ENCODE measurements at regions not wholly inside any gene's neighbourhood (a gene's known extent, or its start where the extent isn't known, plus 50 kb on each side); places are given as distances from the start of the nearest gene placed in this dataset.
"Not testable (repeated sequence)": the region's sequence is repeated elsewhere in the genome, so short reads cannot be mapped to it uniquely, and the experiment has no call there.

DNA sequence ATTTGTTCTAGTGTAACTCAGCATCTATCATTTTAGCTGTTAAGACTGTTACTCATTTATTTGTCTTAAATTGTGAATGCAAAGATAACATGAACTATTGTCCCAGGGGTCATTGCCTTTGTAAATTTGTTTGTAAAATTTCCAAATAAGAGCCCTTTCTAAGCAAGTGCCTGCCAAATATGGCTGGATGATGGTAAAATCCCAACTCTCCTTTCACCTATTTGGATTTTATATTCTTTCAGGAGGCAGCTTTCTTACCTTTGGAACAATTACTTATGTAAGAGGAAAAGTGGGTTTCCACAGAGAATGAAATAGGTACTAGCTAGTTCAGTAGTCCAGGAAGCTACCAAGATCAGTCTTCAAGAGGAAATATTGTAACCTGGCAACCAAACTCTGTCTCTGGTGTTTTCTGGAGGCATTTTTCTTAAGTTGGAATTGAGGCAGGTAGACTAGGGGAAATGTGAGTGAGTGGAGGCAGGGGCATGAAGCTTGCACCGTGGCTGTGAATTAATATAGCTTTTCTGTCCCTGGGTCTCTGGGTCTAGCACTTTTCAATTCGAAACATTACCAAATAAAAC, 88.5 kb upstream of the XIST start:
- H3K4me3 ChIP-seq (ENCODE audit: low read depth, low read length), result no peak overlapping the region
- in situ Hi-C loops (cut with HindIII; ENCODE audit: low sequenced_read_pairs), result no loop called here
- DNase-seq (ENCODE audit: low read depth), result no peak
- TF ChIP-seq, protein P1, sequence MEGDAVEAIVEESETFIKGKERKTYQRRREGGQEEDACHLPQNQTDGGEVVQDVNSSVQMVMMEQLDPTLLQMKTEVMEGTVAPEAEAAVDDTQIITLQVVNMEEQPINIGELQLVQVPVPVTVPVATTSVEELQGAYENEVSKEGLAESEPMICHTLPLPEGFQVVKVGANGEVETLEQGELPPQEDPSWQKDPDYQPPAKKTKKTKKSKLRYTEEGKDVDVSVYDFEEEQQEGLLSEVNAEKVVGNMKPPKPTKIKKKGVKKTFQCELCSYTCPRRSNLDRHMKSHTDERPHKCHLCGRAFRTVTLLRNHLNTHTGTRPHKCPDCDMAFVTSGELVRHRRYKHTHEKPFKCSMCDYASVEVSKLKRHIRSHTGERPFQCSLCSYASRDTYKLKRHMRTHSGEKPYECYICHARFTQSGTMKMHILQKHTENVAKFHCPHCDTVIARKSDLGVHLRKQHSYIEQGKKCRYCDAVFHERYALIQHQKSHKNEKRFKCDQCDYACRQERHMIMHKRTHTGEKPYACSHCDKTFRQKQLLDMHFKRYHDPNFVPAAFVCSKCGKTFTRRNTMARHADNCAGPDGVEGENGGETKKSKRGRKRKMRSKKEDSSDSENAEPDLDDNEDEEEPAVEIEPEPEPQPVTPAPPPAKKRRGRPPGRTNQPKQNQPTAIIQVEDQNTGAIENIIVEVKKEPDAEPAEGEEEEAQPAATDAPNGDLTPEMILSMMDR (IDR thresholded peaks at IDR 0.05; ENCODE audit: low read depth, low read length, missing control alignments), result no peak

DNA sequence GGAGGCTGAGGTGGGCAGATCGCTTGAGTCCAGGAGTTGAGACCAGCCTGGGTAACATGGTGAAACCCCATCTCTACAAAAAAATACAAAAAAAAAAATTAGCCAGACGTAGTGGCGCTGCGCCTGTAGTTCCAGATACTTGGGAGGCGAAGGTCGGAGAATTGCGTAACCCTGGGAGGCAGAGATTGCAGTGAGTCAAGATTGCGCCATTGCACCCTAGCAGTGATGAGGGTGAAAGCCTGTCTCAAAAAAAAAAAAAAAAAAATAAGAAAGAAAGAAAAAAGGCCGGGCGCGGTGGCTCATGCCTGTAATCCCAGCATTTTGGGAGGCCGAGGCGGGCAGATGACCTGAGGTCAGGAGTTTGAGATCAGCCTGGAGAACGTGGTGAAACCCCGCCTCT, 85.3 kb upstream of the XIST start:
- DNase-seq (ENCODE audit: low read depth); H3K4me3 ChIP-seq (ENCODE audit: low read depth, low read length); in situ Hi-C loops (cut with HindIII; ENCODE audit: low sequenced_read_pairs): not testable (repeated sequence)

GRCh38 chrX:73932522-73932921, 80.0 kb upstream of the XIST start:
- TF ChIP-seq, protein P1 (IDR thresholded peaks at IDR 0.05; ENCODE audit: low read depth, low read length, missing control alignments), result no peak
- no peak for DNase-seq (ENCODE audit: low read depth)
- in situ Hi-C loops (cut with HindIII; ENCODE audit: low sequenced_read_pairs), result no loop called here
- H3K4me3 ChIP-seq (ENCODE audit: low read depth, low read length), result no peak overlapping the region

- DNase-seq (ENCODE audit: low read depth), result no peak
- no peak overlapping the region for H3K4me3 ChIP-seq (ENCODE audit: low read depth, low read length)
- TF ChIP-seq, protein P1 (IDR thresholded peaks at IDR 0.05; ENCODE audit: low read depth, low read length, missing control alignments), result no peak
- in situ Hi-C loops (cut with HindIII; ENCODE audit: low sequenced_read_pairs), result no loop called here
Measured at GRCh38 chrX:73930300-73930699, 77.8 kb upstream of the XIST start.

DNA sequence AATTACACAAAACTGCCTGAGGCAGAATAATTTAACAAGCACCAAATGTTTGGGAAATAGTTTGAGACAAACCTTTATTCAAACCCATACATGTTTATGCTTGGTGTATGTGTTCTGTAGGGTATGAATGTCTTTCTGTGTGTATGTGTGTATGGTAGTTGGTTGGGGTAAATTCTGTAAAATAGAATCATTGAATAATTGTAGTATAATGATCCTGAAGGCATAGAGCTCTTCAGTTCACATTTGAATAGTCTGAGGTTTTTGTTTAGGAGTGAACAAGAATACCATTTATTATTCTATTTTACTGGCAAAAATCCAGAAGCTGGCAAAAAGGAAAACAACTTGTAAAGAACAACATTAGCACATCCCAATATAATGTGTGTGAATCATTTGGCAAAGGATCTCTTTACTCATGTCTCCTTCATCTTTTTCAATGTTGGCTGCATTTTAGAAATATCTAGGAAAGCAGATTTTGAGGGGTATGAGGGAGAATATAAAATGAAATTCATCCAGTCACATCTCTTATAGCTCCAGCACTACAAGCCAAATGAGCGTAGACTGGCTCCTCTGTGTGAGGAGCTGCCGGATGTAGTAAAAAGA, 70.4 kb upstream of the XIST start:
- no peak for DNase-seq (ENCODE audit: low read depth)
- in situ Hi-C loops (cut with HindIII; ENCODE audit: low sequenced_read_pairs), result no loop called here
- TF ChIP-seq, protein P1 (IDR thresholded peaks at IDR 0.05; ENCODE audit: low read depth, low read length, missing control alignments), result no peak
- H3K4me3 ChIP-seq (ENCODE audit: low read depth, low read length), result no peak overlapping the region

DNA sequence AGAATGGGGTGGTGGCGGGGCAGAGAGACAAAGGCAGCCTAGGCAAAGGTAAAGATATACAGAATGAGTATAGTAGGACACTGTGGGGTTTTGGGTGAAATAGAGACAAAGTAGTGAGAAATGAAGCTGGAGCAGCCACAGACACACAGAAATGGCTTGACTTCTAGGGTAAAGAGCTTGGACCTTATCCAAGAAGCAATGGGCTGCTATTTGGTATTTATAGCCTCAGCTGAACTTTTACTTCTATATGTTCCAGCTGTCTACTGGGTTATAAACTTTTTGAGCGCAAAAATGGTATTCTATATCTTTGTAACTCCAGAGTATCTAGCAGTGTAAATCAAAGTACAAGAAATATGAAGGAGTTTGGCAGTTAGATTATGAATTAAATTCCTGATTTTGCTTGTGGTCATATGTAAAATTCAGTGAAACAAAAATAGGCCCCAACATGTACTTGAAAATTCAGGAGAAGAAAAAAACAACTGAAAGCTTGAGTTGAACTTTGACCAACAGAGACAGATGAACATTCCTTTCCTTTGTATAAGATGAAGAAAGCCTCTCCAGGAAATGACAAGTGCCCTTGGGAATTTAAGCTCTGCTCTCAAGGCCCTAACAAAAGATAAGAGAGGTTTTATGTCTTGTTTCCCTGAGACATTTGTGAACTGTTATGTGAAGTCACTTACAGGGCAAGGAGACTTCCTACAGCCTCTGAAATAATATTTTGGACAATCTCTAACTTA, 64.6 kb upstream of the XIST start:
- TF ChIP-seq, protein P1 (IDR thresholded peaks at IDR 0.05; ENCODE audit: low read depth, low read length, missing control alignments), result no peak
- in situ Hi-C loops (cut with HindIII; ENCODE audit: low sequenced_read_pairs), result no loop called here
- no peak overlapping the region for H3K4me3 ChIP-seq (ENCODE audit: low read depth, low read length)
- DNase-seq (ENCODE audit: low read depth), result peak; percentile 82

- no peak for DNase-seq (ENCODE audit: low read depth)
- H3K4me3 ChIP-seq (ENCODE audit: low read depth, low read length), result no peak overlapping the region
- TF ChIP-seq, protein P1 (IDR thresholded peaks at IDR 0.05; ENCODE audit: low read depth, low read length, missing control alignments), result no peak
- in situ Hi-C loops (cut with HindIII; ENCODE audit: low sequenced_read_pairs), result no loop called here
Measured at GRCh38 chrX:73916489-73916888, 64.0 kb upstream of the XIST start.

GRCh38 chrX:73914792-73915191, 62.3 kb upstream of the XIST start:
- H3K4me3 ChIP-seq (ENCODE audit: low read depth, low read length); in situ Hi-C loops (cut with HindIII; ENCODE audit: low sequenced_read_pairs); DNase-seq (ENCODE audit: low read depth): not testable (repeated sequence)

All from astrocyte of the cerebellum (primary cell).